Hepatocyte (in vitro differentiated cells): ENCODE measurements at regions not wholly inside any gene's neighbourhood (a gene's known extent, or its start where the extent isn't known, plus 50 kb on each side); places are given as distances from the start of the nearest gene placed in this dataset.
"Not testable (repeated sequence)": the region's sequence is repeated elsewhere in the genome, so short reads cannot be mapped to it uniquely, and the experiment has no call there.

Source experiments
- DNase-seq: peaks from one replicate; pipeline ENCODE4 v3.0.0-alpha.2; 2016; ENCODE audit warnings: low spot score
- H2AFZ ChIP-seq: fragments of 200-600 bp; sonication (generic); 2 replicates; pipeline ENCODE4 v1.6.0; 2016; ENCODE audit warnings: antibody characterized with exemption, mild to moderate bottlenecking
- H3K27ac ChIP-seq: fragments of 200-600 bp; sonication (generic); 2 replicates; pipeline ENCODE4 v1.5.1; 2016; ENCODE audit warnings: mild to moderate bottlenecking
- H3K27me3 ChIP-seq: fragments of 200-600 bp; sonication (generic); 2 replicates; pipeline ENCODE4 v1.6.1; 2016
- H3K36me3 ChIP-seq: fragments of 200-600 bp; sonication (generic); replicated peaks from 2 replicates; pipeline ENCODE4 v1.5.1; 2016; ENCODE audit warnings: low read depth; ENCODE audit not compliant: insufficient read depth
- H3K4me1 ChIP-seq: fragments of 200-600 bp; sonication (generic); 2 replicates; pipeline ENCODE4 v1.5.1; 2016; ENCODE audit warnings: mild to moderate bottlenecking, moderate library complexity; ENCODE audit not compliant: insufficient read depth
- H3K4me2 ChIP-seq: fragments of 200-600 bp; sonication (generic); 2 replicates; pipeline ENCODE4 v1.6.0; 2016
- H3K4me3 ChIP-seq: fragments of 200-600 bp; sonication (generic); 2 replicates; pipeline ENCODE4 v1.5.1; 2016; ENCODE audit warnings: mild to moderate bottlenecking
- H3K79me2 ChIP-seq: fragments of 200-600 bp; sonication (generic); 2 replicates; pipeline ENCODE4 v1.6.0; 2017; ENCODE audit warnings: mild to moderate bottlenecking
- H3K9me2 ChIP-seq: fragments of 200-600 bp; sonication (generic); replicated peaks from 2 replicates; pipeline ENCODE4 v1.6.0; 2017; ENCODE audit warnings: mild to moderate bottlenecking; ENCODE audit not compliant: insufficient read depth
- H3K9me3 ChIP-seq: fragments of 200-600 bp; sonication (generic); 2 replicates; pipeline ENCODE4 v1.5.1; 2016; ENCODE audit warnings: low read depth, mild to moderate bottlenecking
- H4K20me1 ChIP-seq: fragments of 200-600 bp; sonication (generic); 2 replicates; pipeline ENCODE4 v1.6.0; 2016; ENCODE audit warnings: mild to moderate bottlenecking; ENCODE audit not compliant: insufficient read depth, poor library complexity, severe bottlenecking
- EZH2 ChIP-seq: fragments of 200-600 bp; sonication (generic); IDR thresholded peaks from 2 replicates; pipeline ENCODE4 v1.6.1; 2016; ENCODE audit warnings: antibody characterized with exemption, mild to moderate bottlenecking, borderline replicate concordance
- EZH2phosphoT487 ChIP-seq: fragments of 200-600 bp; sonication (generic); IDR thresholded peaks from one replicate; pipeline ENCODE4 v1.6.1; 2018; ENCODE audit warnings: antibody characterized with exemption, mild to moderate bottlenecking, low read depth, moderate library complexity; ENCODE audit not compliant: unreplicated experiment, severe bottlenecking
- WGBS: methylation state at CpG from one replicate; pipeline ENCODE4 v1.1.6; 2016; ENCODE audit warnings: low lambda C conversion rate; ENCODE audit errors: missing lambda C conversion rate; 5-methylcytosine and 5-hydroxymethylcytosine counted together
- TF ChIP-seq, protein P1 (sequence below): fragments of 200-600 bp; sonication (generic); IDR thresholded peaks from 2 replicates; pipeline ENCODE4 v1.5.1; 2016; ENCODE audit warnings: antibody characterized with exemption, mild to moderate bottlenecking; ENCODE audit not compliant: poor library complexity

DNA sequence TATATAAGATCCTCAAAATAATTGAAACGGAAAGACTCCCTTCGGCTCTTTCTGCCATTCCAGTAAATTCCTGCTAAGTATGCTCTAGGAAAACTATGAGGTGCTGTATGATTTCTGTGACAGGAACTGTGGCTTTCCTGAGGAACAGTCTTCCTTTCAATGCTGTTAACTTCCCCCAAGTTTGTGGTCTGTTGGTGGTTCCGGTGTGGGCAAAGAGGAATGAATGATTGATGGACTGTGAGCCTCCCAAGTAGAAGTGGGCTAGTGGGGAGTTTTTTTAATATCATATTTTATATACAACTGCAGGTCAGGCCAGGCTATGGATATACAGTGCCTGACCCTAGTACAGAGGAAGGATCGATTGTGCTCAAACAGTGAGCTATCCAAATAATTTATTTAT is 560.7 kb upstream of the RBFOX1 start:
- no peak overlapping the region for H3K4me3 ChIP-seq
- no peaks in the 10 kb centered on the region for H3K4me1 ChIP-seq
- no peaks in the 10 kb centered on the region for H3K36me3 ChIP-seq
- H2AFZ ChIP-seq = no peak overlapping the region
- H3K9me3 ChIP-seq = no peaks in the 10 kb centered on the region
- 73% methylated on average over 4 of the region's 4 CpGs for WGBS
- H3K9me2 ChIP-seq = no peaks in the 10 kb centered on the region
- H3K79me2 ChIP-seq = no peaks in the 10 kb centered on the region
- H3K4me2 ChIP-seq = no peak overlapping the region
- no peaks in the 10 kb centered on the region for H3K27me3 ChIP-seq
- no peak for DNase-seq
- TF ChIP-seq EZH2phosphoT487 = no peak
- TF ChIP-seq, protein P1, sequence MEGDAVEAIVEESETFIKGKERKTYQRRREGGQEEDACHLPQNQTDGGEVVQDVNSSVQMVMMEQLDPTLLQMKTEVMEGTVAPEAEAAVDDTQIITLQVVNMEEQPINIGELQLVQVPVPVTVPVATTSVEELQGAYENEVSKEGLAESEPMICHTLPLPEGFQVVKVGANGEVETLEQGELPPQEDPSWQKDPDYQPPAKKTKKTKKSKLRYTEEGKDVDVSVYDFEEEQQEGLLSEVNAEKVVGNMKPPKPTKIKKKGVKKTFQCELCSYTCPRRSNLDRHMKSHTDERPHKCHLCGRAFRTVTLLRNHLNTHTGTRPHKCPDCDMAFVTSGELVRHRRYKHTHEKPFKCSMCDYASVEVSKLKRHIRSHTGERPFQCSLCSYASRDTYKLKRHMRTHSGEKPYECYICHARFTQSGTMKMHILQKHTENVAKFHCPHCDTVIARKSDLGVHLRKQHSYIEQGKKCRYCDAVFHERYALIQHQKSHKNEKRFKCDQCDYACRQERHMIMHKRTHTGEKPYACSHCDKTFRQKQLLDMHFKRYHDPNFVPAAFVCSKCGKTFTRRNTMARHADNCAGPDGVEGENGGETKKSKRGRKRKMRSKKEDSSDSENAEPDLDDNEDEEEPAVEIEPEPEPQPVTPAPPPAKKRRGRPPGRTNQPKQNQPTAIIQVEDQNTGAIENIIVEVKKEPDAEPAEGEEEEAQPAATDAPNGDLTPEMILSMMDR = no peak
- no peak for TF ChIP-seq EZH2
- H4K20me1 ChIP-seq = no peaks in the 10 kb centered on the region
- H3K27ac ChIP-seq = no peak overlapping the region

DNA sequence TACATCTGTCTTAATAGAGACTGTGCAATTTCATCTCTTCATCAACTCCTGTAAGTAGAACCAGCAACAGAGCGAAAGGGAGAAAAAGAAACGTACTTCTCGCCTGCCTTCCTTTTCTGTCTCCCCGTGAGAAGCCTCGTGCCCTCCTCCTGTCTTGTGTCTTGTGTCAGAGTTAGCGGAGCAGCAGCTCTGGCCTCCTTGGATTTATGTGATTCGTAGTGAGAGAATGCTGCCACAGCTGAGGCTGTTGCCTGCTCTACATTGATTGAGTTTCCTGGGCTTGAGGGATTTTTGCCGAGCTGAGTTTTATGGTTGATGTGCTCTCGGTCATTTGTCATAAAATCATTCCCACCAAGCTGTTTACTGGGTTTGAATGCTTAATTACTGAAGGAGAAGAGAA is 579.1 kb upstream of the RBFOX1 start:
- H3K4me2 ChIP-seq = no peak overlapping the region
- no peak overlapping the region for H3K27ac ChIP-seq
- no peaks in the 10 kb centered on the region for H3K4me1 ChIP-seq
- 51% methylated on average over 9 of the region's 9 CpGs for WGBS
- H3K79me2 ChIP-seq = no peaks in the 10 kb centered on the region
- H3K27me3 ChIP-seq = no peaks in the 10 kb centered on the region
- no peak for TF ChIP-seq EZH2
- TF ChIP-seq, protein P1 = no peak
- no peak for TF ChIP-seq EZH2phosphoT487
- DNase-seq = no peak
- H3K36me3 ChIP-seq = no peaks in the 10 kb centered on the region
- no peaks in the 10 kb centered on the region for H3K9me3 ChIP-seq
- H3K9me2 ChIP-seq = no peaks in the 10 kb centered on the region
- no peaks in the 10 kb centered on the region for H4K20me1 ChIP-seq
- H2AFZ ChIP-seq = no peak overlapping the region
- H3K4me3 ChIP-seq = no peak overlapping the region

DNA sequence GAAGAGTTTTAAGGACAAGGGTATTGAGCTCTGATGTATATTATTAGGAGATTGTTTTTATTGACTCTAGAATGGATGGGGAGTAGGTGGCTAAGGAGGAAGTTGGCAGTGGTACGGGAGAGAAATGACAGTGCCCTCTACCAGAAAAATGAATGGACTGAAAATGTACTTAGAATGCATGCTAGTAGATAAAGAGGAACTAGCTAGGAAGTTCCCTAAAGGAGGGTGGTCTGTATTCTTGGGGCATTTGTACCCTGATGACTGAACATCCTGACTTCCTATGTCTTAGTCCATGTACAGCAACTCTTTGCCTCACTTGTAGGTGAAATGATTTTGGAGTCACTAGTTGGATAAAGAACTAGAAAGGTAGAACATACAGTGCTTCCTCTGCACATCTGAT is 581.5 kb upstream of the RBFOX1 start:
- no peak for TF ChIP-seq EZH2
- TF ChIP-seq, protein P1 = no peak
- TF ChIP-seq EZH2phosphoT487 = no peak
- Histone ChIP-seq H2AFZ (no peak overlapping the region), H3K9me2 (no peaks in the 10 kb centered on the region), H3K27ac (no peak overlapping the region), H3K9me3 (no peaks in the 10 kb centered on the region), H3K36me3 (no peaks in the 10 kb centered on the region), H3K27me3 (no peaks in the 10 kb centered on the region), H3K4me3 (no peak overlapping the region), H3K4me2 (no peak overlapping the region), H3K79me2 (no peaks in the 10 kb centered on the region), H3K4me1 (no peaks in the 10 kb centered on the region), H4K20me1 (no peaks in the 10 kb centered on the region)
- WGBS = 91% methylated on average over 1 of the region's 1 CpG
- DNase-seq = no peak

DNA sequence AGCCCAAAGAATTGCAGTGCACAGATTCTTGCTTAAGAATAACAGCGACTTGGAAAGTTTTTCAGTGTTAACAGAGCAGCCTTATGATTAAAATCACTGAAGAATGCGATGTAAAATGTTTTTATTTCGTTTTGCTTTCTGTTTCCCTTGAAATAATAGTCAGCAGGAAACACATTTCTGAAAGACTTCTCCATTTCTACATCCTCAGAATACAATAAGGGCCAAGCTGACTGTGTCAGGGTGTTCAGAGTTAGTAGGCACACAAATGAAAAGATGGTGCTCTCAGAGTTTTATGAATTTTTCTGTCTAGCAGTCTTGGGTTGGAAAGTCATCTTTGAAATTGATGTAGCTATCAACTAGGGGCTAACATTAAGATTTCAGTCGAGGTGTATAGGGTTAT is 582.9 kb upstream of the RBFOX1 start:
- DNase-seq = no peak
- Histone ChIP-seq H3K4me2 (no peak overlapping the region), H3K9me2 (no peaks in the 10 kb centered on the region), H3K4me1 (no peaks in the 10 kb centered on the region), H3K9me3 (no peaks in the 10 kb centered on the region), H2AFZ (no peak overlapping the region), H3K4me3 (no peak overlapping the region), H3K79me2 (no peaks in the 10 kb centered on the region), H4K20me1 (no peaks in the 10 kb centered on the region), H3K27me3 (no peaks in the 10 kb centered on the region), H3K27ac (no peak overlapping the region), H3K36me3 (no peaks in the 10 kb centered on the region)
- WGBS = 59% methylated on average over 4 of the region's 4 CpGs
- TF ChIP-seq, protein P1 = no peak
- TF ChIP-seq EZH2 = no peak
- TF ChIP-seq EZH2phosphoT487 = no peak

DNA sequence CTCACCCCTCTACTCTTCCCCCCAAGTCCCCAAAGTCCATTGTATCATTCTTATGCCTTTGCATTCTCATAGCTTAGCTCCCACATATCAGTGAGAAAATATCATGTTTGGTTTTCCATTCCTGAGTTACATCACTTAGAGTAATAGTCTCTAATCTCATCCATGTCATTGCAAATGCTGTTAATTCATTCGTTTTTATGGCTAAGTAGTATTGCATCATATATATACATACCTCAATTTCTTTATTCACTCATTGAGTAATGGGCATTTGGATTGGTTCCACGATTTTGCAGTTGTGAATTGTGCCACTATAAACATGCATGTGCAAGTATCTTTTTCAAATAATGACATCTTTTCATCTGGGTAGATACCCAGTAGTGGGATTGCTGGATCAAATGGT is 596.3 kb upstream of the RBFOX1 start:
- 47% methylated on average over 2 of the region's 2 CpGs for WGBS
- not testable (repeated sequence) for H4K20me1 ChIP-seq, H3K4me2 ChIP-seq, H3K36me3 ChIP-seq, H3K27me3 ChIP-seq, H3K79me2 ChIP-seq, H2AFZ ChIP-seq, H3K4me3 ChIP-seq, H3K4me1 ChIP-seq, DNase-seq, H3K9me3 ChIP-seq, H3K9me2 ChIP-seq, H3K27ac ChIP-seq
